H1 (cell line): ENCODE measurements at regions not wholly inside any gene's neighbourhood (a gene's known extent, or its start where the extent isn't known, plus 50 kb on each side); places are given as distances from the start of the nearest gene placed in this dataset.

Experiments used
- CHD7 ChIP-seq: fragments of 300-600 bp; sonication (generic); IDR thresholded peaks from 2 replicates; pipeline ENCODE4 v1.7.1; 2012; ENCODE audit warnings: low read length, moderate library complexity, mild to moderate bottlenecking, inconsistent platforms; ENCODE audit not compliant: insufficient replicate concordance
- HDAC6 ChIP-seq: IDR thresholded peaks from one replicate; pipeline ENCODE4 v1.7.1; 2012; ENCODE audit warnings: low read depth, mild to moderate bottlenecking, inconsistent platforms, low read length, moderate library complexity
- KDM4A ChIP-seq: IDR thresholded peaks from one replicate; pipeline ENCODE4 v1.7.1; 2012; ENCODE audit warnings: low read depth, mild to moderate bottlenecking, moderate library complexity, low read length, inconsistent platforms; ENCODE audit not compliant: severe bottlenecking
- NANOG ChIP-seq: IDR thresholded peaks from 2 replicates; pipeline ENCODE4 v1.6.1; 2011; ENCODE audit warnings: low read length, low read depth, mild to moderate bottlenecking, inconsistent platforms; ENCODE audit not compliant: insufficient read depth, poor library complexity, severe bottlenecking
- ZNF274 ChIP-seq: IDR thresholded peaks from 2 replicates; pipeline ENCODE4 v1.7.0; 2012; ENCODE audit warnings: low read length, borderline replicate concordance; ENCODE audit errors: extremely low read depth

GRCh38 chr12:67578976-67579661 lies 69.4 kb upstream of the DYRK2 start (continued):
- no peak for TF ChIP-seq KDM4A
- TF ChIP-seq NANOG = no peak
- no peak for TF ChIP-seq ZNF274
- no peak for TF ChIP-seq CHD7
- TF ChIP-seq HDAC6 = no peak
